Dendritic cell treated with granulocyte-macrophage colony-stimulating factor and Interleukin-4, amounts not matched to agents 40 ng/mL and 50 ng/mL, for 4 days (primary cell): ENCODE measurements at regions not wholly inside any gene's neighbourhood (a gene's known extent, or its start where the extent isn't known, plus 50 kb on each side); places are given as distances from the start of the nearest gene placed in this dataset.

Source experiments
- H3K27ac Mint-ChIP-seq: one replicate; pipeline ENCODE4 v1.8.0; 2022; ENCODE audit warnings: mild to moderate bottlenecking, mixed read lengths
- H3K27me3 Mint-ChIP-seq: one replicate; pipeline ENCODE4 v1.8.0; 2022; ENCODE audit warnings: mild to moderate bottlenecking, mixed read lengths
- H3K36me3 Mint-ChIP-seq: one replicate; pipeline ENCODE4 v1.8.0; 2022; ENCODE audit warnings: low read depth, mixed read lengths
- H3K4me1 Mint-ChIP-seq: one replicate; pipeline ENCODE4 v1.8.0; 2022; ENCODE audit warnings: low read depth, mixed read lengths
- H3K4me3 Mint-ChIP-seq: one replicate; pipeline ENCODE4 v1.8.0; 2022; ENCODE audit warnings: mild to moderate bottlenecking, moderate library complexity, mixed read lengths
- H3K9me3 Mint-ChIP-seq: one replicate; pipeline ENCODE4 v1.8.0; 2022; ENCODE audit warnings: mixed read lengths
- intact Hi-C: fragments of 100-400 bp; cut with micrococcal nuclease; formaldehyde crosslinking; loops from one replicate; pipeline ENCODE4 v1.15.0; 2022

DNA sequence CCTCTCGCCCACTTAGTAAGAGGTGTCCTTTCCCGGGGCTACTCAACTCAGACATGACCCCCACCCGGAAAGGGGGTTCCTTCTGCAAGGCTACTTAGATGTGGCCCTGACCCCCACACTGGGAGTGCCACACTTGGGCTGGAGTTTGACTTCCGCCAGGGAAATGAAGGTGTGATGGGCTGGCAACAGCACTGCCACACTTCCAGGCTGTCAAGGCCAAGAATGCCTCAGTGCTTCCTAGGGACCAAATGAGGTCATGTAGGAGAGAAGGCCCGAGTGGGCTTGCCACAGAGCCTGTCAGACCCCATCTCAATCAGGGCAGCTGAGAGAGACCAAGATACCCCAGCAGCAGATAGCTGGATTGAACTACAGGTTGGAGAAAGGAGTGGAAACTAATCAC lies 55.5 kb downstream of the DRD1 start:
- intact Hi-C loops, result no loop called here
- Mint-ChIP-seq H3K9me3 (no peaks in the 10 kb centered on the region), H3K27me3 (no peaks in the 10 kb centered on the region), H3K4me1 (no peaks in the 10 kb centered on the region), H3K4me3 (no peak overlapping the region), H3K36me3 (no peaks in the 10 kb centered on the region), H3K27ac (no peak overlapping the region)

GRCh38 chr5:175387144-175387543 lies 56.8 kb downstream of the DRD1 start:
- Mint-ChIP-seq H3K4me1 (no peaks in the 10 kb centered on the region), H3K9me3 (no peaks in the 10 kb centered on the region), H3K36me3 (no peaks in the 10 kb centered on the region), H3K4me3 (no peak overlapping the region), H3K27ac (no peak overlapping the region), H3K27me3 (no peaks in the 10 kb centered on the region)
- intact Hi-C loops, result no loop called here

- Mint-ChIP-seq H3K27me3 (no peaks in the 10 kb centered on the region), H3K27ac (no peak overlapping the region), H3K4me1 (no peaks in the 10 kb centered on the region), H3K4me3 (no peak overlapping the region), H3K36me3 (no peaks in the 10 kb centered on the region), H3K9me3 (no peaks in the 10 kb centered on the region)
- intact Hi-C loops, result no loop called here
These were observed 57.5 kb downstream of the DRD1 start for GRCh38 chr5:175386526-175386925.

GRCh38 chr5:175385691-175386362 lies 58.2 kb downstream of the DRD1 start:
- H3K9me3 Mint-ChIP-seq, result no peaks in the 10 kb centered on the region
- H3K27ac Mint-ChIP-seq, result no peak overlapping the region
- H3K4me1 Mint-ChIP-seq, result no peaks in the 10 kb centered on the region
- H3K36me3 Mint-ChIP-seq, result no peaks in the 10 kb centered on the region
- intact Hi-C loops, result no loop called here
- no peak overlapping the region for H3K4me3 Mint-ChIP-seq
- H3K27me3 Mint-ChIP-seq, result no peaks in the 10 kb centered on the region

GRCh38 chr5:175384724-175385552 lies 59.0 kb downstream of the DRD1 start:
- intact Hi-C loops, result no loop called here
- Mint-ChIP-seq H3K36me3 (no peaks in the 10 kb centered on the region), H3K4me3 (no peak overlapping the region), H3K27ac (no peak overlapping the region), H3K27me3 (no peaks in the 10 kb centered on the region), H3K9me3 (no peaks in the 10 kb centered on the region), H3K4me1 (no peaks in the 10 kb centered on the region)

GRCh38 chr5:175383350-175383749 lies 60.6 kb downstream of the DRD1 start:
- no peaks in the 10 kb centered on the region for H3K4me1 Mint-ChIP-seq
- intact Hi-C loops, result no loop called here
- no peaks in the 10 kb centered on the region for H3K36me3 Mint-ChIP-seq
- H3K9me3 Mint-ChIP-seq, result no peaks in the 10 kb centered on the region
- H3K4me3 Mint-ChIP-seq, result no peak overlapping the region
- no peaks in the 10 kb centered on the region for H3K27me3 Mint-ChIP-seq
- H3K27ac Mint-ChIP-seq, result no peak overlapping the region

DNA sequence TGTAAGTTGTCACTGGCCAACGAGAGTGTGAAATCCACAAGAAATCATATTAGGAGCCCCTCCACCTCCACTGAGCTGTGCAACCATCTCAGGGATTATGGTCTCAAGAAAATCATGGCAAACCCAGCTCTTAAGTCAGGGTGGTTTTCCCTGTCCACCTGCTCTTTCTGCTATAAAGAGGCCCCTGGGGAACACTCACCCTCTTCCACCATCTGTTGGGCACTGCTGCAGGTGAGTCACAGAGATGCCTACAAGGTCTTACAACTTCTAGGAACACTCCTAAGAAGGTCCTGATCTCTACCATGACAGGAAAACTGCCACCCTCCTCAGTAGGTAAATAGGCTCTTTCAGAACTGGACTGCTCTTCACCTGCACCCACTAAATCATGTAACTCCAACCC lies 61.8 kb downstream of the DRD1 start:
- H3K27ac Mint-ChIP-seq, result no peak overlapping the region
- intact Hi-C loops, result no loop called here

GRCh38 chr5:175381130-175381529 lies 62.9 kb downstream of the DRD1 start:
- no peaks in the 10 kb centered on the region for H3K36me3 Mint-ChIP-seq
- intact Hi-C loops, result no loop called here
- H3K4me1 Mint-ChIP-seq, result no peaks in the 10 kb centered on the region
- peaks cover 2% of the 10 kb centered on the region for H3K27me3 Mint-ChIP-seq
- no peaks in the 10 kb centered on the region for H3K9me3 Mint-ChIP-seq
- H3K4me3 Mint-ChIP-seq, result no peak overlapping the region
- no peak overlapping the region for H3K27ac Mint-ChIP-seq

More for the DNA sequence above, 61.8 kb downstream of the DRD1 start:
- Mint-ChIP-seq H3K27me3 (peaks cover 2% of the 10 kb centered on the region), H3K9me3 (no peaks in the 10 kb centered on the region), H3K4me1 (no peaks in the 10 kb centered on the region), H3K4me3 (no peak overlapping the region), H3K36me3 (no peaks in the 10 kb centered on the region)

- Mint-ChIP-seq H3K9me3 (no peaks in the 10 kb centered on the region), H3K36me3 (no peaks in the 10 kb centered on the region), H3K4me1 (no peaks in the 10 kb centered on the region), H3K27me3 (peaks cover 2% of the 10 kb centered on the region), H3K27ac (no peak overlapping the region), H3K4me3 (no peak overlapping the region)
- intact Hi-C loops, result no loop called here
These were observed 63.3 kb downstream of the DRD1 start for GRCh38 chr5:175380701-175381100.

DNA sequence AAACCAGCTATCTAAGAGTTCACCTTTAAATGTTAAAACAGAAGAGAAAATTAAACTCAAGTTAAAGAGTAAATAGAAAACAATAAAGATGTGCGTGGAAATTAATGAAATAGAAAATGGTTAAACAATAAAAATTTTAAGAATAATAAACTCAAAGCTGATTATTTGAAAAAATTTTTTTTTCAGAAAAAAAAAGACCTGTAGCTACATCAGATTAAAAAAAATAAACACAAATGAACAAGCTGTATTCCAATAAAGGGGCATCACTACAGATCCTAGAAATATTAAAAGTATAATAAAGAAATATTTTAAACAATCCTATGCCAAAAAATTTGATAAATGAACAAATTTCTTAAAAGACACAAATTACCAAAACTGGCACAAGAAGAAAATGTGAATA lies 64.1 kb downstream of the DRD1 start:
- H3K4me3 Mint-ChIP-seq, result no peak overlapping the region
- H3K36me3 Mint-ChIP-seq, result no peaks in the 10 kb centered on the region
- peaks cover 2% of the 10 kb centered on the region for H3K27me3 Mint-ChIP-seq
- H3K9me3 Mint-ChIP-seq, result no peaks in the 10 kb centered on the region
- no peak overlapping the region for H3K27ac Mint-ChIP-seq
- intact Hi-C loops, result no loop called here
- H3K4me1 Mint-ChIP-seq, result no peaks in the 10 kb centered on the region

DNA sequence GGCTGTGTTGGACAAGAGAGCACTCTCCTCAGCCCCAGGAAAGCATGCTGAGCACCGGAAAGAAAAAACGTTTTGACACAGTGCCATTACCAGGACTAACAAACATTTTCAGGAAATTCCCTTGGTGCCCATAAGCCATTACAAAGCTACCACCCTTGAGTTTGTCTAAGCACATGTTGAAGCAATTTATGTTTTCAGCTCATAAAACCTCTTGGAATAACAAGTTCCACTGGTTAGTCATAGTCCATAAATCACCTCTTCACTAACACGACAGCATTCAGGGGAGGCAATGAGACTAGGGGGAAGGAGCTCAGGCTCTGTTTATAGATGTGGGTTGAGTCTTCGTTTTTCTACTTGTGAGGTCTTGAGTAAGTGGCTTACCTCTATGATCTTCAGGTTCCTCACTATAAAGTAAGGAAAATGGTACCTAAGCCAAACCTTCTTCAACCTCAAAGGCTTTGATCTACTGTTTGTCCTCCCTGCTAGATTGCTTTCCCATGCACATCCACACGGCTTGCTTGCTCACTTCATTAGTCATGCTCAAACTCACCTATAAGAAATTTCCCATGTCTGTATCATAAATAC lies 65.4 kb downstream of the DRD1 start:
- Mint-ChIP-seq H3K4me1 (no peaks in the 10 kb centered on the region), H3K4me3 (no peak overlapping the region), H3K36me3 (no peaks in the 10 kb centered on the region), H3K27ac (no peak overlapping the region), H3K27me3 (peaks cover 2% of the 10 kb centered on the region), H3K9me3 (no peaks in the 10 kb centered on the region)
- intact Hi-C loops, result no loop called here

- Mint-ChIP-seq H3K4me3 (no peak overlapping the region), H3K27me3 (peaks cover 2% of the 10 kb centered on the region), H3K4me1 (no peaks in the 10 kb centered on the region), H3K27ac (no peak overlapping the region), H3K36me3 (no peaks in the 10 kb centered on the region), H3K9me3 (no peaks in the 10 kb centered on the region)
- intact Hi-C loops, result no loop called here
These were observed 66.2 kb downstream of the DRD1 start for GRCh38 chr5:175377816-175378215.

DNA sequence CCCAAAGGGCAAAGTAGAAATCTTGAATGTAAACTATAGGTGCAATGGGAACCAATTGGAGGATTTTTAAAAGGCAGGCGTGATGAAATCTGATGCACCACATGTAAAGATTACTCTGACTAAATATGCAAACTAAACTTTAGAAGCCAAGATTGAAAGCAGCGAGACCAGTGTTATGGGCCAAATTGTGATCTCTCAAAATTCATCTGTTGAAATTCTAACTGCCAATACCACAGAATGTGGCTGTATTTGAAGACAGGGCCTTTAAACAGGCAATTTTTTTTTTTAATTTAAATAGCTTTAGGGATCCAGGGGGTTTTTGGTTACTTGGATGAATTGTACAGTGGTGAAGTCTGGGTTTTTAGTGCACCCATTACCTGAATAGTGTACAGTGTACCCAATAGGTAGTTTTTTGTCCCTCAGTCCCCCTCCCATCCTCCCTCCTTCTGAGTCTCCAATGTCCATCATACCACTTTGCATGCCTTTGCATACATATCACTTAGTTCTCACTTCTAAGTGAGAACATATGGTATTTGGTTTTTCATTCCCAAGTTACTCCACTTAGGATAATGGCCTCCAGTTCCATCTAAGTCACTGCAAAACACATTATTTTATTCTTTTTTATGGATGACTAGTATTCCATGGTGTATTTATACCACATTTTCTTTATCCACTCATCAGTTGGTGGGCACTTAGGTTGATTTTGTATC lies 69.7 kb downstream of the DRD1 start:
- Mint-ChIP-seq H3K36me3 (no peaks in the 10 kb centered on the region), H3K9me3 (no peaks in the 10 kb centered on the region), H3K27me3 (peaks cover 2% of the 10 kb centered on the region), H3K4me3 (no peak overlapping the region), H3K4me1 (no peaks in the 10 kb centered on the region), H3K27ac (no peak overlapping the region)
- intact Hi-C loops, result no loop called here

- intact Hi-C loops, result no loop called here
- no peaks in the 10 kb centered on the region for H3K4me1 Mint-ChIP-seq
- H3K36me3 Mint-ChIP-seq, result no peaks in the 10 kb centered on the region
- no peaks in the 10 kb centered on the region for H3K9me3 Mint-ChIP-seq
- H3K4me3 Mint-ChIP-seq, result no peak overlapping the region
- H3K27me3 Mint-ChIP-seq, result peaks cover 2% of the 10 kb centered on the region
- no peak overlapping the region for H3K27ac Mint-ChIP-seq
These were observed 78.1 kb downstream of the DRD1 start for GRCh38 chr5:175365866-175366265.
